ENCODE measurements at regions not wholly inside any gene's neighbourhood (a gene's known extent, or its start where the extent isn't known, plus 50 kb on each side); places are given as distances from the start of the nearest gene placed in this dataset.

DNA sequence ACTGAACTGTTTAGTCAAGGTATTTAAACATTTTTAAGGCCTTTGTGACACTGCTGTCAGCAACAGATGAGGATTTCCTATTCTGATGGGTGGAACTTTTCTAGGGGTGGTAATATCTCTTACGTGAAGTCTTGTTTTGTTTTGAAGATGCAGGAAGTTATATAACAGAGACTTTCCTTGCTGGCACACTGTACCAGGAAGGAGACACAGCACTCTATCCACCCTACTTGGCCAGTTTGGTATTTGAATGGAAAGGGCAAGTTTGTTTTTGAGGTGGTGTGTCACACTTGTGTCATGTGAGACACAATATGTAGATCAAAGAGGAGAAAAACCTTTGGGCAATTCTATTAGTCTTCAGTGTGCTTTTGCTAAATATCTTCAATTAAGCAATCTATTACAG lies 51.6 kb upstream of the SRP54 start:
- peak; percentile 69 for FAIRE-seq
- no peak for DNase-seq (ENCODE audit: insufficient read length, low spot score)
- no peak for TF ChIP-seq SPI1 (IDR thresholded peaks at IDR 0.05; ENCODE audit: low read depth, low read length)
- TF ChIP-seq POLR2A (IDR thresholded peaks at IDR 0.05; ENCODE audit: low read depth, low read length), result no peak
- TF ChIP-seq PAX5 (IDR thresholded peaks at IDR 0.05; ENCODE audit: insufficient read depth, low read length, severe bottlenecking), result no peak
- TF ChIP-seq TAF1 (IDR thresholded peaks at IDR 0.05; ENCODE audit: low read depth, low read length), result no peak
- TF ChIP-seq POU2F2 (IDR thresholded peaks at IDR 0.05; ENCODE audit: low read depth, low read length), result no peak
- no peak for TF ChIP-seq POLR2AphosphoS5 (IDR thresholded peaks at IDR 0.05; ENCODE audit: low read depth, low read length)

DNA sequence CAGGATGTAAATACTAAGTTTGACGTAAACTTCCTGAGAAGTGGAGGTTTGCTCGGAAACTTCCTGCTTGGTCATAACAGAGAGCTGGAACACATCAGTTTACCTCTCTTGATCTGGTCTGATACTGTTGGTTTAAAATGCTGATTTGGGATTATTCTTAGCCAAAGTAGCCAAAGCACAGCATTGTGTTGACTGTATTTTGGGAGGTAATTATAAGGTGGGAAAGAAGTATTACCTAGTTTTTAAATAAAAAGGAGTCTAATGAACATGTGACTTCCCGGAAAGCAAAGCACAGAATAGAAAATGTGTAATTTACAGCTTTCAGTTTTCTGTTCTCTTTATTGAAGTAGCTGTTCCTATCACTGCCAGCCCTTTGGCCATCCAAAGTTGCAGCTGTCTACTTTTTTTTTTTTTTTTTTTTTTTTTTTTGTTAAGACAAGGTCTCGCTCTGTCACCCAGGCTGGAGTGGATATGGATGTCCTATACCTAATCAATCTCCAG lies 52.2 kb upstream of the SRP54 start:
- TF ChIP-seq POLR2A (IDR thresholded peaks at IDR 0.05; ENCODE audit: low read depth, low read length) (no peak), POU2F2 (IDR thresholded peaks at IDR 0.05; ENCODE audit: low read depth, low read length) (no peak), PAX5 (IDR thresholded peaks at IDR 0.05; ENCODE audit: insufficient read depth, low read length, severe bottlenecking) (no peak), TAF1 (IDR thresholded peaks at IDR 0.05; ENCODE audit: low read depth, low read length) (no peak), SPI1 (IDR thresholded peaks at IDR 0.05; ENCODE audit: low read depth, low read length) (peak; percentile 45; the same call in 1 of the 2 replicates), POLR2AphosphoS5 (IDR thresholded peaks at IDR 0.05; ENCODE audit: low read depth, low read length) (no peak)
- FAIRE-seq, result peak; percentile 38
- DNase-seq (ENCODE audit: insufficient read length, low spot score), result no peak

DNA sequence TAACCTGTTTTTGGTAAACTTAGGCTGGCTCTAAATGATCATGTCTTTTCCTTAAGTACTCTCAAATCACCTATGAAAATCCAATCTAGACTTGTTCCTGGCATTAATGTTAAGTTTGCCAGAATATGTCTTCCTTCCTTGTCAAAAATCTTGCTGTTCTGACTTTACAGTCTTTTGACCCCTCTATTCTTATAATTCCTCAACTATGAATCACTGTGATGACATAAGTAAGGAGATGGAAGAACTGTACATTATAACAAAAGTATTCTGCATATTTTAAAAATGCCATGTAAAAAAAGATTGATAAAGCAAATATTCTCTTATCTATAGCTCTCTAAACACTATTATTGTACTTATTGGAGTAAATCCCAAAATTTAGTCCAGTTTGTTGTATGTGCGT lies 51.4 kb upstream of the BAZ1A start:
- no peak for DNase-seq (ENCODE audit: insufficient read length, low spot score)
- TF ChIP-seq POU2F2 (IDR thresholded peaks at IDR 0.05; ENCODE audit: low read depth, low read length), result no peak
- no peak for TF ChIP-seq POLR2A (IDR thresholded peaks at IDR 0.05; ENCODE audit: low read depth, low read length)
- TF ChIP-seq POLR2AphosphoS5 (IDR thresholded peaks at IDR 0.05; ENCODE audit: low read depth, low read length), result no peak
- no peak for TF ChIP-seq TAF1 (IDR thresholded peaks at IDR 0.05; ENCODE audit: low read depth, low read length)
- no peak for TF ChIP-seq SPI1 (IDR thresholded peaks at IDR 0.05; ENCODE audit: low read depth, low read length)
- no peak for TF ChIP-seq PAX5 (IDR thresholded peaks at IDR 0.05; ENCODE audit: insufficient read depth, low read length, severe bottlenecking)
- FAIRE-seq, result no peak

Data from GM12891 (cell line).